WI38 (cell line): ENCODE measurements at regions not wholly inside any gene's neighbourhood (a gene's known extent, or its start where the extent isn't known, plus 50 kb on each side); places are given as distances from the start of the nearest gene placed in this dataset.

Experiments used
- H3K4me3 ChIP-seq: 2 replicates; pipeline ENCODE4 v1.5.1; 2011; ENCODE audit warnings: low read depth, mild to moderate bottlenecking, control low read depth, low read length
- TF ChIP-seq, protein P1 (sequence below): IDR thresholded peaks from 2 replicates; pipeline ENCODE4 v1.5.1; 2012; ENCODE audit warnings: low read depth, mild to moderate bottlenecking, control low read depth, low read length

DNA sequence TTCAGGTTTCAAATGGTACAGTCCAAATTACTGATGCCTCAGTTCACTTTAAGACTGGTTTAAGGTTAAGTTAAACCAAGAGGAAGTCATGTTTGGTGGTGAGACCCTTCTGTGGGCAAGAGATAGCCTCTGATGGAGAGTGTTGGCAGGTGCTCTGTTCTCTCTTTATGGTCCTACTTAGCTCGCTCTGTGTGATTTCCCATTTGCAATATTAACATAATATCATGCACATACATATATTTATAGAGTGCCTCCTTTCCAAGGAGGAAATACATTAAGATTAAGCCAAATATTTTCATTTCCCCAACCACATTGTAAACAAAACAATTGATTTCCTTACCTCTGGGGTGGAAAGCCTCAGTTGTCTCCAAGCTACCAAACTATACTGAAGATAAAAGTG is 222.4 kb downstream of the PIK3C3 start:
- no peak overlapping the region for H3K4me3 ChIP-seq
- TF ChIP-seq, protein P1, sequence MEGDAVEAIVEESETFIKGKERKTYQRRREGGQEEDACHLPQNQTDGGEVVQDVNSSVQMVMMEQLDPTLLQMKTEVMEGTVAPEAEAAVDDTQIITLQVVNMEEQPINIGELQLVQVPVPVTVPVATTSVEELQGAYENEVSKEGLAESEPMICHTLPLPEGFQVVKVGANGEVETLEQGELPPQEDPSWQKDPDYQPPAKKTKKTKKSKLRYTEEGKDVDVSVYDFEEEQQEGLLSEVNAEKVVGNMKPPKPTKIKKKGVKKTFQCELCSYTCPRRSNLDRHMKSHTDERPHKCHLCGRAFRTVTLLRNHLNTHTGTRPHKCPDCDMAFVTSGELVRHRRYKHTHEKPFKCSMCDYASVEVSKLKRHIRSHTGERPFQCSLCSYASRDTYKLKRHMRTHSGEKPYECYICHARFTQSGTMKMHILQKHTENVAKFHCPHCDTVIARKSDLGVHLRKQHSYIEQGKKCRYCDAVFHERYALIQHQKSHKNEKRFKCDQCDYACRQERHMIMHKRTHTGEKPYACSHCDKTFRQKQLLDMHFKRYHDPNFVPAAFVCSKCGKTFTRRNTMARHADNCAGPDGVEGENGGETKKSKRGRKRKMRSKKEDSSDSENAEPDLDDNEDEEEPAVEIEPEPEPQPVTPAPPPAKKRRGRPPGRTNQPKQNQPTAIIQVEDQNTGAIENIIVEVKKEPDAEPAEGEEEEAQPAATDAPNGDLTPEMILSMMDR = no peak

DNA sequence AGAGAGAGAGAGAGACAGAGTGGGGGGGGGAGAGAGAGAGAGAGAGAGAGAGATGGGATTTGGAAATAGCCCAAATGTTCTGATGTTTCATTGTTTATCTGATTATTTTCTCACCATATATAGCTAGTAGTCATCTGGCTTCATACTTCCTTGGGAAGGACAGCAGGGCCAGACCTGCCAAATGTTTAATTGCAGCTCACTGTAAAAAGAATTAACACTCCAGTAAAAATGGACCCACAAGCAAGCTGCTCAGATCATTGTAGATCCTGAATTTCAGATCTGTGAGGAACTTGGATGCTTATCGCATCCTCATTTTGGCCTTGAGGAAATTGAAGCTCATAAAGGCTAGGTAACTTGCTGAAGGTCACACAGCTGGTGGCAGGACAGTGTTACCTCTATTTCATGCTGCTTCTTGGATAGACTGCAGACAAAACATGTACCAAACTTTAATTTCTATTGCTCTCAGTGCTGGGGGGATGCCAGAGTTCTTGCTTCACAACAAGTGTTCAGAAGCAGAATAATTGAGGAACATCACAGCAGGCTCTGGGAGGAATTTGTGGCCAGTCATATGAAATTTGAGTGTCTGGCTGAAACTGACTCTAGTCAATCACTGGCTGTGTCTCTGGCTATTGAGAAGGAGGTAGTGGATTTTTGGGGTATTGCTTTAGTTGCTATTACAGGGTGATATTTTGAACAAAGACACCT is 223.5 kb downstream of the PIK3C3 start:
- TF ChIP-seq, protein P1 = no peak

DNA sequence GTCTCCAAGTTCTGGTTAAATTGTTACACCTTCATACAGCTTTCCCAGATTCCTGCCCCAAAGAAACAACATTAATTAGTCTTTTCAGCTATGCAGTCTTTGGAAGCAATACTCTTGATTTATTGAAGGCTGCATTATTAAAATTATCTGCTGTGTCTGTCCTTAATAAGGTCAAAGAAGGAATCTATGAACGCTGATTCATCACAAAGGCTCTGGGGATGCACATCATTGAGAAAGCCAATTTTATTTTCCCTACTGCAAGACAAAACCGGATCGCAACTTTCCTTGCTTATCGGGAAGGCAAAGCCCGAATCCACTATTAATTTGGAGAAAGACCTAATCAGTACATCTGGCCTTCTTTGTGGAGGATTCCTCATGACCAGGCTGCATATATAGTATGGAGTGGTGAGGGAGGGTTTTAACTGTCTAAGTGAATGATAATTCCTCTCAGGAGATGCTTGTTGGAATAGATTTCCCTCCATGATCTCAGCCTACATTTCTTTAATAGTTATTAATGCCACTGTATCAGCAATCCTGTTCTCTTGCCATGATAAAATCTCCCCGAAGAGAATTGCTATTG is 224.6 kb downstream of the PIK3C3 start:
- TF ChIP-seq, protein P1 = no peak
- H3K4me3 ChIP-seq = no peak overlapping the region

More for the DNA sequence above, 223.5 kb downstream of the PIK3C3 start:
- H3K4me3 ChIP-seq = no peak overlapping the region

DNA sequence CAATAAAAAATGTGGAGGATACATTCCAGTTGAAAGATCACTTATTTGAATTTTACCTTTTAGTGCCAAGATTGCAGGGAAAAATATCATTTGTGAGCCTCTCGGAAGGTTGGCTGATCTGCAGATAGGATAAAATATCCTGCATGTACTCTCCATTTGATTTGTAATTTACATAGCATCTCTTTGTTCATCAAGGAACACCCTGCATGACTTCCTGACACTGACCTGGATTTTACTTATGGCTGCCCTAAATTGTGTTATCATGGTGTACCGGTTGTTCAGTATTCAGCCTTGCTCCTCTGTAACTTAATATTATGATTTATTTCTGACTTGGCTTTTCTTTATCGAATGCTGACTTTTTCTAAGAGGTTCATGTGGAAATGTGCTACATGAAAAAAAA is 226.4 kb downstream of the PIK3C3 start:
- no peak overlapping the region for H3K4me3 ChIP-seq
- TF ChIP-seq, protein P1 = no peak

DNA sequence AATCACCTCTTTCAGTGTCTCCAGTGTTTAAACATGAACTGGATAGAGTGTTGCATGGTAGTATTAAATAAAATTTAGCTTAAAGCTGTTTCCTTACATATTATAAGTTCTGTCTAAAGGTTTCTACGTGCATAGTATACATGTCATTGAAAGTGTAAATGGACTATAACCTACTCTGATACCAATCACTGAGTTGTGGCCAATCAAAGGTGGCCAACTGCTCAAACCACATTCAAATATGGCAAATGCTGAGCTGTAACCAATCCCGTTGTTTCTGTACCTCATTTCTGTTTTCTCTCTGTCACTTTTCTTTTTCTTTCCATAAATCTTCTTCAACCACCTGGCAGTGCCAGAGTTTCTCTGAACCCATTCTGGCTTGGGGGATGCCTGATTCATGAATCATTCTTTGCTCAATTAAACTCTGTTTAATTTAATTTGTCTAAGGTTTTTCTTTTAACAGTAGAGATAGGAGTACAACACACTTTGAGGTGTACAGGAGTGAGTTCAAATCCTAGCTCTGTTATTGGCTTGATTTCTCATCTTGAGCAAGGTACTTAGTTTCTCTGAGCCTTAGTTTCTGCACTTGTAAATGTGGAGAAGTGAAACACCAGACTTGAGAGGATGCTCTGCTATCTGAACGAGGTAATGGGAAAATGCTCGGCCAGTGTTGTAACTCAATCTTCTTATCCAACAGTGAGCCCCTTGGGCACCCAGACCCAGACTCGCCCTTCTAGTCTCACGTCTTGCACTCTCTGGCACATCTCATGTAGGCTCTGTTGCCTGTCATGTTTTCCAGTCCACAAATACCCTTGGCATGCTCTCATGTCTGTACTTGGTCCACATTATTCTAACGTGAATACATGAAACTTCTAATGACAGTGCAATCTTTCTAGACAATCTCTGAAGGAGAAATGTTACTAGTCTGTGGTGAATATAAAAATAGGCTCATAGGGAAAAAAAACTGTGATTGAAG is 228.0 kb downstream of the PIK3C3 start:
- H3K4me3 ChIP-seq = no peak overlapping the region
- TF ChIP-seq, protein P1 = no peak

DNA sequence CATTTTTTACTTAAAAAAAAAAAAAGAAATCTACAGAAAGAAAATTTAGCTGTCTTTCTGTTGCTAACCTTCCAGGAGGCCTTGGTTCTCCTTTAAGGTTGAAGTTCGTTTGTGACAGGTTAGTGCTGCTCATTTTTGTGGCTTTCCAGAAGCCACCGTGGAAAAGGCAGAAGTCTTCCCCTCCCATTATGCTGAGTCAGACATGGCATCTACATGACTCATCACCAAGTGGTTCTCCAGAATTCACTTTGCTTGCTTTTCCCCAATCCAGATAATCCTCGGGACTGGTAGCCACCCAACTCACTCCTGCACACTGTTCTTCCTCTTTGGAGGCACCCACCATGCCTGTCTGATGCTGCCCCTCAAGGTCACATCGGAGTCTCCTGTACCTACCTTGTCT is 228.7 kb downstream of the PIK3C3 start:
- TF ChIP-seq, protein P1 = no peak
- no peak overlapping the region for H3K4me3 ChIP-seq
